ENCODE measurements at regions not wholly inside any gene's neighbourhood (a gene's known extent, or its start where the extent isn't known, plus 50 kb on each side); places are given as distances from the start of the nearest gene placed in this dataset.
"Not testable (repeated sequence)": the region's sequence is repeated elsewhere in the genome, so short reads cannot be mapped to it uniquely, and the experiment has no call there.

- DNase-seq (ENCODE audit: low read depth), result no peak
- H3K4me3 ChIP-seq (ENCODE audit: low read depth, low read length), result no peak overlapping the region
- TF ChIP-seq, protein P1, sequence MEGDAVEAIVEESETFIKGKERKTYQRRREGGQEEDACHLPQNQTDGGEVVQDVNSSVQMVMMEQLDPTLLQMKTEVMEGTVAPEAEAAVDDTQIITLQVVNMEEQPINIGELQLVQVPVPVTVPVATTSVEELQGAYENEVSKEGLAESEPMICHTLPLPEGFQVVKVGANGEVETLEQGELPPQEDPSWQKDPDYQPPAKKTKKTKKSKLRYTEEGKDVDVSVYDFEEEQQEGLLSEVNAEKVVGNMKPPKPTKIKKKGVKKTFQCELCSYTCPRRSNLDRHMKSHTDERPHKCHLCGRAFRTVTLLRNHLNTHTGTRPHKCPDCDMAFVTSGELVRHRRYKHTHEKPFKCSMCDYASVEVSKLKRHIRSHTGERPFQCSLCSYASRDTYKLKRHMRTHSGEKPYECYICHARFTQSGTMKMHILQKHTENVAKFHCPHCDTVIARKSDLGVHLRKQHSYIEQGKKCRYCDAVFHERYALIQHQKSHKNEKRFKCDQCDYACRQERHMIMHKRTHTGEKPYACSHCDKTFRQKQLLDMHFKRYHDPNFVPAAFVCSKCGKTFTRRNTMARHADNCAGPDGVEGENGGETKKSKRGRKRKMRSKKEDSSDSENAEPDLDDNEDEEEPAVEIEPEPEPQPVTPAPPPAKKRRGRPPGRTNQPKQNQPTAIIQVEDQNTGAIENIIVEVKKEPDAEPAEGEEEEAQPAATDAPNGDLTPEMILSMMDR (IDR thresholded peaks at IDR 0.05; ENCODE audit: control insufficient read depth, extremely low read depth, insufficient read depth), result no peak
Observed at GRCh38 chr2:114346658-114347057, 95.8 kb upstream of the DPP10 start.

- no peak for DNase-seq (ENCODE audit: low read depth)
- no peak overlapping the region for H3K4me3 ChIP-seq (ENCODE audit: low read depth, low read length)
- TF ChIP-seq, protein P1 (IDR thresholded peaks at IDR 0.05; ENCODE audit: control insufficient read depth, extremely low read depth, insufficient read depth), result no peak
Observed at GRCh38 chr2:114350186-114350725, 92.2 kb upstream of the DPP10 start.

DNA sequence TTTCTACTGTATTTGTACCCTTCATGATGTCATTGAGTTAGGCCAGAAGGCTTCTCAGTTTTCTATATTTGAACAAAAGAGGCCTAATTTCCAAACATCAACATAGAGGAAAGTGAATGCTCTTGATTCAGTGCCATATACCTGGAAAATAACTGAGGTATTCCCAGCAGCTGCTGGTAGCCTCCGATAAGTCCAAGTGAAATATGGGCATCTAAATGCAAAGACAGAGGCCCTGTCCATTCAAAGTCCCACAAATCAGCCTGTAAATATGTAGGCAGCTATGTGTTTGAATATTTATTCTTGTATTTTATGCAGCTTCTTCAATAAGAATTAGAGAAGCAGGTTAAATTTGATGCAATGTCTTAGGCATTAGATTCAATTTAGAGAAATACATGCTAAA lies 89.5 kb upstream of the DPP10 start:
- TF ChIP-seq, protein P1 (IDR thresholded peaks at IDR 0.05; ENCODE audit: control insufficient read depth, extremely low read depth, insufficient read depth), result no peak
- no peak overlapping the region for H3K4me3 ChIP-seq (ENCODE audit: low read depth, low read length)
- DNase-seq (ENCODE audit: low read depth), result no peak

DNA sequence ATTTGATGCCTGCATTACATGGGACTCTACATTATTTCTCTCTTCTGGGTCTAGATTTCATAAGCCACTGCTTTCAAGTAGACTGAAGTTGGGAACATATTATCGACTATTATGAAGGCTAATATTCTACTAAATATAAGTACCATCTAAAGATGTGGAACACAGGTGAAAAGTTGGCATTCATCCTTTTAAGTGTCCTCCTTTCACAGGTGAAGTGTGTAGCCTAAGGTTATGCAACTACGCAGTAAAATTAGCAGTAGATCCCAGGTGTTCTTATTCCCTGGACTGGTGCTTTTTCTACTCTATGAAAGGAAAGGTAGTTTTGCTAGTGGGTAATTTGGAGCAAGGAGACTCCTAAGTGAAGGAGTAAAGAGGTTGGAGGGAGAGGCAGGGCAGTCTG lies 88.2 kb upstream of the DPP10 start:
- TF ChIP-seq, protein P1 (IDR thresholded peaks at IDR 0.05; ENCODE audit: control insufficient read depth, extremely low read depth, insufficient read depth), result no peak

GRCh38 chr2:114368705-114369104 lies 73.7 kb upstream of the DPP10 start:
- no peak overlapping the region for H3K4me3 ChIP-seq (ENCODE audit: low read depth, low read length)
- TF ChIP-seq, protein P1 (IDR thresholded peaks at IDR 0.05; ENCODE audit: control insufficient read depth, extremely low read depth, insufficient read depth), result no peak
- DNase-seq (ENCODE audit: low read depth), result no peak

More for the DNA sequence above, 88.2 kb upstream of the DPP10 start:
- DNase-seq (ENCODE audit: low read depth), result no peak
- no peak overlapping the region for H3K4me3 ChIP-seq (ENCODE audit: low read depth, low read length)

- not testable (repeated sequence) for DNase-seq (ENCODE audit: low read depth); H3K4me3 ChIP-seq (ENCODE audit: low read depth, low read length)
Observed at GRCh38 chr2:114371721-114372120, 70.7 kb upstream of the DPP10 start.

GRCh38 chr2:114373591-114373990 lies 68.8 kb upstream of the DPP10 start:
- DNase-seq (ENCODE audit: low read depth), result no peak
- TF ChIP-seq, protein P1 (IDR thresholded peaks at IDR 0.05; ENCODE audit: control insufficient read depth, extremely low read depth, insufficient read depth), result no peak
- no peak overlapping the region for H3K4me3 ChIP-seq (ENCODE audit: low read depth, low read length)

Measured in LNCaP clone FGC (cell line).